Suprapubic skin (tissue), 4 donors: ENCODE measurements at regions not wholly inside any gene's neighbourhood (a gene's known extent, or its start where the extent isn't known, plus 50 kb on each side); places are given as distances from the start of the nearest gene placed in this dataset.

ENCODE experiments used
- EP300 ChIP-seq: sonication (generic); formaldehyde crosslinking; IDR thresholded peaks from one replicate; pipeline ENCODE4 v1.6.1; 2017; ENCODE audit warnings: antibody characterized with exemption
- POLR2A ChIP-seq, 2 donors: fragments of 450-650 bp; IDR thresholded peaks; one replicate each; pipeline ENCODE4 v1.6.1; 2017; ENCODE audit warnings: antibody characterized with exemption in 2 of 2, mild to moderate bottlenecking in 2 of 2, moderate library complexity in 2 of 2
- POLR2AphosphoS5 ChIP-seq, 3 donors: sonication (generic); formaldehyde crosslinking; IDR thresholded peaks; one replicate each; pipeline ENCODE4 v1.6.1; 2017; ENCODE audit warnings: antibody characterized with exemption in 3 of 3
- TF ChIP-seq, protein P1 (sequence below), 2 donors: fragments of 200-600 bp in 1 of 2; fragments of 450-650 bp in 1 of 2; sonication (generic) in 1 of 2; IDR thresholded peaks; one replicate each; pipeline ENCODE4 v1.5.1; 2016 to 2019; ENCODE audit warnings: antibody characterized with exemption in 2 of 2, mild to moderate bottlenecking in 1 of 2, moderate library complexity in 1 of 2

DNA sequence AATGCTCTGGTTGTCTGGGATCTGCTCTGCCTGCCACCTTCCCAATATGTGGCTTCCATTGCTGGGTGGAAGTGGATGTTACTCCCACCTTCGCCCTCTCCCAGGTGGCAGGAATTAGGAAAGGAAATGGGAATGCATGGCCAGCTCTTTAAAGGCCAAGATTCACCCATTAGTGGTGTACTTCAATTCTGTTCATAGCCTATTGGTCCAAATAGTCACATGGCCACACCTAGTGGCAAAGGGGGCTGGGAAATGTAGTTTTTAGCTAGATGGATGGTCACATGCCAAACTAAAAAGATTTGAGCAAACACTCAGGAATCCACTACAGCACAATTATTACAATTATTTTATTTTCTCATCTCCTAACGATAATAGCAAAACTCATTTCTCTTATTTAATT is 135.1 kb downstream of the NPY start:
- TF ChIP-seq, protein P1, sequence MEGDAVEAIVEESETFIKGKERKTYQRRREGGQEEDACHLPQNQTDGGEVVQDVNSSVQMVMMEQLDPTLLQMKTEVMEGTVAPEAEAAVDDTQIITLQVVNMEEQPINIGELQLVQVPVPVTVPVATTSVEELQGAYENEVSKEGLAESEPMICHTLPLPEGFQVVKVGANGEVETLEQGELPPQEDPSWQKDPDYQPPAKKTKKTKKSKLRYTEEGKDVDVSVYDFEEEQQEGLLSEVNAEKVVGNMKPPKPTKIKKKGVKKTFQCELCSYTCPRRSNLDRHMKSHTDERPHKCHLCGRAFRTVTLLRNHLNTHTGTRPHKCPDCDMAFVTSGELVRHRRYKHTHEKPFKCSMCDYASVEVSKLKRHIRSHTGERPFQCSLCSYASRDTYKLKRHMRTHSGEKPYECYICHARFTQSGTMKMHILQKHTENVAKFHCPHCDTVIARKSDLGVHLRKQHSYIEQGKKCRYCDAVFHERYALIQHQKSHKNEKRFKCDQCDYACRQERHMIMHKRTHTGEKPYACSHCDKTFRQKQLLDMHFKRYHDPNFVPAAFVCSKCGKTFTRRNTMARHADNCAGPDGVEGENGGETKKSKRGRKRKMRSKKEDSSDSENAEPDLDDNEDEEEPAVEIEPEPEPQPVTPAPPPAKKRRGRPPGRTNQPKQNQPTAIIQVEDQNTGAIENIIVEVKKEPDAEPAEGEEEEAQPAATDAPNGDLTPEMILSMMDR (IDR thresholded peaks at IDR 0.05) = no peak
- no peak for TF ChIP-seq EP300
- TF ChIP-seq POLR2A (IDR thresholded peaks at IDR 0.05) = no peak
- TF ChIP-seq POLR2AphosphoS5 (IDR thresholded peaks at IDR 0.05) = no peak
